ENCODE measurements at regions not wholly inside any gene's neighbourhood (a gene's known extent, or its start where the extent isn't known, plus 50 kb on each side); places are given as distances from the start of the nearest gene placed in this dataset.
"Not testable (repeated sequence)": the region's sequence is repeated elsewhere in the genome, so short reads cannot be mapped to it uniquely, and the experiment has no call there.

DNA sequence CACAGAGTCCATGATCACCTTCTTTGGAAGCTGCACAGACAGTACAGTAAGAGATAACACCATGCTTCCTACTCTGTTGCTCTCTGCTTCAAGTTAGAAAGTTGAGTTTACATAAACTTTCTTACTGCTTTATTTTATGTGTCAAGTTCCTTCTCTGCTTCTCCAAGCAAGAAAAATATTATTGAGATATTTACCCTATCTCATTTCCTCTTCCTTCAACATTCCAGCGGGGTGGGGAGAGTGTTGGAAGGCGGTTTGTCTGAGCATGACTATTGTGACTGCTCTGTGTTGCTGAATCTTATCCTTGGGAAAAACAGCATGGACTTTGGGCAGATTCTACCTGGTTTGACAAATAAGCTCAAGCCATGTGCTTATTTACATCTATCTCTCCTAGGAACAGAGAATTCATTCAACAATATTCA lies 66.9 kb upstream of the EPB41L4A start:
- TF ChIP-seq, protein P1, sequence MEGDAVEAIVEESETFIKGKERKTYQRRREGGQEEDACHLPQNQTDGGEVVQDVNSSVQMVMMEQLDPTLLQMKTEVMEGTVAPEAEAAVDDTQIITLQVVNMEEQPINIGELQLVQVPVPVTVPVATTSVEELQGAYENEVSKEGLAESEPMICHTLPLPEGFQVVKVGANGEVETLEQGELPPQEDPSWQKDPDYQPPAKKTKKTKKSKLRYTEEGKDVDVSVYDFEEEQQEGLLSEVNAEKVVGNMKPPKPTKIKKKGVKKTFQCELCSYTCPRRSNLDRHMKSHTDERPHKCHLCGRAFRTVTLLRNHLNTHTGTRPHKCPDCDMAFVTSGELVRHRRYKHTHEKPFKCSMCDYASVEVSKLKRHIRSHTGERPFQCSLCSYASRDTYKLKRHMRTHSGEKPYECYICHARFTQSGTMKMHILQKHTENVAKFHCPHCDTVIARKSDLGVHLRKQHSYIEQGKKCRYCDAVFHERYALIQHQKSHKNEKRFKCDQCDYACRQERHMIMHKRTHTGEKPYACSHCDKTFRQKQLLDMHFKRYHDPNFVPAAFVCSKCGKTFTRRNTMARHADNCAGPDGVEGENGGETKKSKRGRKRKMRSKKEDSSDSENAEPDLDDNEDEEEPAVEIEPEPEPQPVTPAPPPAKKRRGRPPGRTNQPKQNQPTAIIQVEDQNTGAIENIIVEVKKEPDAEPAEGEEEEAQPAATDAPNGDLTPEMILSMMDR (conservative IDR thresholded peaks at IDR 0.05) = no peak
- WGBS, 2 experiments (ENCODE audit: insufficient coverage in 1 of 2, insufficient read length in 1 of 2) = 94% methylated on average over 2 of the region's 2 CpGs; no CpG with 5 or more reads in 1 of the 2 experiments

DNA sequence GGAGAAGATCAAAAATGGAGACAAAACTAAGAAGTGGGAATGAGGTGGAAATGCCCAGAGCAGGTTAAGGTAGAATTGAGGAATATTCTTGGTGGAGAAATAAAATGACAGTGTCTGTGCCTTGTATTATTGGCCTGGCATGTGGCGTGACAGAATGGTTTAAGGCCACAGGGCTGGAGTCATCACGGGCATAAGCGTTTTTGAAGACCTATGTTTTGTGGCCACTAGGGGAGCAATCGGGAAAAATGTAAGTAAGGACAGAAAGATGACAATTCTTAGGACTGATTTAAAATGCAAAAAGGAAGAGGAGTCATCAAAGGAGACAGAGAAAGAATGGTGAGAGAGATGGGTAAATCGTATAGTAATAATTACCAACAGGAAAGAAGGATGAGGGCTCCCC lies 72.2 kb upstream of the EPB41L4A start:
- no peaks in the 10 kb centered on the region for H3K9me3 Mint-ChIP-seq
- 82 to 83% methylated on average over 4 to 5 of the region's 5 CpGs for WGBS, 2 experiments (ENCODE audit: insufficient coverage in 1 of 2, insufficient read length in 1 of 2)
- Histone ChIP-seq H3K27ac (ENCODE audit: low read depth, low read length) (no peak overlapping the region), H3K4me3 (ENCODE audit: low read length) (no peak overlapping the region), H3K36me3 (ENCODE audit: control insufficient read depth, insufficient read depth, low read length) (no peaks in the 10 kb centered on the region), H3K9ac (ENCODE audit: extremely low read depth, low read length, poor library complexity, severe bottlenecking) (no peak overlapping the region), H3K4me1 (ENCODE audit: control insufficient read depth, insufficient read depth, low read length) (no peaks in the 10 kb centered on the region), H3K9me3 (ENCODE audit: control insufficient read depth, low read length) (no peaks in the 10 kb centered on the region), H3K27me3 (ENCODE audit: control insufficient read depth, insufficient read depth, low read length, poor library complexity, severe bottlenecking) (no peaks in the 10 kb centered on the region)
- peak; percentile 56 for DNase-seq
- no peaks in the 10 kb centered on the region for H3K27me3 Mint-ChIP-seq (ENCODE audit: insufficient read depth)
- H3K4me1 Mint-ChIP-seq = no peaks in the 10 kb centered on the region
- TF ChIP-seq, protein P1 (conservative IDR thresholded peaks at IDR 0.05) = peak; percentile 73
- H3K4me3 Mint-ChIP-seq = no peak overlapping the region
- no peaks in the 10 kb centered on the region for H3K36me3 Mint-ChIP-seq (ENCODE audit: low read depth)
- no peak overlapping the region for H3K27ac Mint-ChIP-seq

More for the DNA sequence above, 66.9 kb upstream of the EPB41L4A start:
- no peaks in the 10 kb centered on the region for H3K27me3 ChIP-seq (ENCODE audit: control insufficient read depth, insufficient read depth, low read length, poor library complexity, severe bottlenecking)
- Mint-ChIP-seq H3K4me3 (no peak overlapping the region), H3K36me3 (ENCODE audit: low read depth) (no peaks in the 10 kb centered on the region), H3K9me3 (no peaks in the 10 kb centered on the region), H3K27me3 (ENCODE audit: insufficient read depth) (no peaks in the 10 kb centered on the region), H3K27ac (no peak overlapping the region), H3K4me1 (no peaks in the 10 kb centered on the region)
- no peak overlapping the region for H3K9ac ChIP-seq (ENCODE audit: extremely low read depth, low read length, poor library complexity, severe bottlenecking)
- H3K4me1 ChIP-seq (ENCODE audit: control insufficient read depth, insufficient read depth, low read length) = no peaks in the 10 kb centered on the region
- H3K4me3 ChIP-seq (ENCODE audit: low read length) = no peak overlapping the region
- no peaks in the 10 kb centered on the region for H3K36me3 ChIP-seq (ENCODE audit: control insufficient read depth, insufficient read depth, low read length)
- no peaks in the 10 kb centered on the region for H3K9me3 ChIP-seq (ENCODE audit: control insufficient read depth, low read length)
- no peak overlapping the region for H3K27ac ChIP-seq (ENCODE audit: low read depth, low read length)
- no peak for DNase-seq

DNA sequence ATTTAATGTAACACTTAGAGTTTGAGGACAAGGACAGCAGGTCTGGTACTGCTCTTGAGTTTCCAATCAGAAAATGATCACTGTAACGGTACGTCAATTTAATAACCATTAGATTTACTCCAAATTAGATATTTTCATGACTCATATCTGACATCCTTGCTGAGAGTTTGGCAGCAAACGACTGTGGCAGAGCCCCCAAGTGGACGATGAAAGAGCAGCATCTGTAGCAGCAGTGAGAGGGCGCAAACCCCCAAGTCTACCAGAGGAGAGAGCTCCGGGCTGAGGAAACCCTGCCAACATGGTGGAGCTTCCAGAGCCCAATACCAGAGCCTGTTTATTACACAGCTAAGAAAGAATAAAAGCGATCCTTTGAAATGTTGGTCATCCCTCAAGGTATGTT lies 73.2 kb upstream of the EPB41L4A start:
- H3K4me3 Mint-ChIP-seq = no peak overlapping the region
- no peaks in the 10 kb centered on the region for H3K4me1 Mint-ChIP-seq
- TF ChIP-seq, protein P1 (conservative IDR thresholded peaks at IDR 0.05) = peak; percentile 82
- no peaks in the 10 kb centered on the region for H3K9me3 Mint-ChIP-seq
- no peak overlapping the region for H3K27ac Mint-ChIP-seq
- H3K27ac ChIP-seq (ENCODE audit: low read depth, low read length) = no peak overlapping the region
- no peak overlapping the region for H3K9ac ChIP-seq (ENCODE audit: extremely low read depth, low read length, poor library complexity, severe bottlenecking)
- H3K9me3 ChIP-seq (ENCODE audit: control insufficient read depth, low read length) = no peaks in the 10 kb centered on the region
- H3K36me3 Mint-ChIP-seq (ENCODE audit: low read depth) = no peaks in the 10 kb centered on the region
- H3K4me3 ChIP-seq (ENCODE audit: low read length) = no peak overlapping the region
- H3K27me3 Mint-ChIP-seq (ENCODE audit: insufficient read depth) = no peaks in the 10 kb centered on the region
- no peaks in the 10 kb centered on the region for H3K36me3 ChIP-seq (ENCODE audit: control insufficient read depth, insufficient read depth, low read length)
- H3K4me1 ChIP-seq (ENCODE audit: control insufficient read depth, insufficient read depth, low read length) = no peaks in the 10 kb centered on the region
- WGBS, 2 experiments (ENCODE audit: insufficient coverage in 1 of 2, insufficient read length in 1 of 2) = 48 to 55% methylated on average over 7 of the region's 7 CpGs
- H3K27me3 ChIP-seq (ENCODE audit: control insufficient read depth, insufficient read depth, low read length, poor library complexity, severe bottlenecking) = no peaks in the 10 kb centered on the region
- peak; percentile 89 for DNase-seq

DNA sequence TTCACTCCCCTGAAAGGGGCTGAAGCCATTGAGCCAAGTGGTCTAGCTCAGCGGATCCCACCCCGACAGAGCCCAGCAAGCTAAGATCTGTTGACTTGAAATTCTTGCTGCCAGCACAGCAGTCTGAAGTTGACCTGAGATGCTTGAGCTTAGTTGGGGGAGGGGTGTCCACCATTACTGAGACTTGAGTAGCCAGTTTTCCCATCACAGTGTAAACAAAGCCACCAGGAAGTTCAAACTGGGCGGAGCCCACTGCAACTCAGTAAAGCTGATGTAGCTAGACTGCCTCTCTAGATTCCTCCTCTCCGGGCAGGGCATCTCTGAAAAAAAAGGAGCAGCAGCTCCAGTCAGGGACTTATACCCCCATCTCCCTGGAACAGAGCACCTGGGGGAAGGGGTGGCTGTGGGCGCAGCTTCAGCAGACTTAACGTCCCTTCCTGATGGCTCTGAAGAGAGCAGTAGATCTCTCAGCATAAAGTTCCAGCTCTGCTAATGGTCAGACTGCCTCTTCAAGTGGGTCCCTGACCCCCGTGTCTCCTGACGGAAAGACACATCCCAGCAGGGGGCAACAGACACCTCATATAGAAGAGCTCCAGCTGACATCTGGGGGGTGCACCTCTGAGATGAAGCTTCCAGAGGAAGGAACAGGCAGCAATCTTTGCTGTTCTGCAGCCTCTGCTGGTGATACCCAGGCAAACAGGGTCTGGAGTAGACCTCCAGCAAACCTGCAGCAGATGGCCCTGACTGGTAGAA lies 84.8 kb upstream of the EPB41L4A start:
- not testable (repeated sequence) for H3K27me3 Mint-ChIP-seq (ENCODE audit: insufficient read depth); H3K27ac Mint-ChIP-seq; H3K4me3 Mint-ChIP-seq; H3K36me3 Mint-ChIP-seq (ENCODE audit: low read depth); H3K4me1 ChIP-seq (ENCODE audit: control insufficient read depth, insufficient read depth, low read length); H3K27me3 ChIP-seq (ENCODE audit: control insufficient read depth, insufficient read depth, low read length, poor library complexity, severe bottlenecking); H3K9ac ChIP-seq (ENCODE audit: extremely low read depth, low read length, poor library complexity, severe bottlenecking); H3K9me3 ChIP-seq (ENCODE audit: control insufficient read depth, low read length); H3K36me3 ChIP-seq (ENCODE audit: control insufficient read depth, insufficient read depth, low read length); H3K27ac ChIP-seq (ENCODE audit: low read depth, low read length); H3K4me1 Mint-ChIP-seq; H3K4me3 ChIP-seq (ENCODE audit: low read length)
- peak; percentile 61 for DNase-seq
- 87 to 95% methylated on average over 6 to 8 of the region's 8 CpGs for WGBS, 2 experiments (ENCODE audit: insufficient coverage in 1 of 2, insufficient read length in 1 of 2)
- peaks cover 43% of the 10 kb centered on the region for H3K9me3 Mint-ChIP-seq

DNA sequence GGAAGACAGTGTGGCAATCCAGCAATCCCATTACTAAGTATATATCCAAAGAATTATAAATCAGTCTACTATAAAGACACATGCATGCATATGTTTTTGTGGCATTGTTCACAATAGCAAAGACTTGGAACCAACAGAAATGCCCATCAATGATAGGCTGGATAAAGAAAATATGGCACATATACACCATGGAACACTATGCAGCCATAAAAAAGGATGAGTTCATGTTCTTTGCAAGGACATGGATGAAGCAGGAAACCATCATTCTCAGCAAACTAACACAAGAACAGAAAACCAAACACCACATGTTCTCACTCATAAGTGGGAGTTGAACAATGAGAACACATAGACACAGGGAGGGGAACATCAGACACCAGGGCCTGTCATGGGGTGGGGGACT lies 90.0 kb upstream of the EPB41L4A start:
- H3K4me1 Mint-ChIP-seq, H3K4me3 Mint-ChIP-seq: not testable (repeated sequence)
- peaks cover 57% of the 10 kb centered on the region for H3K9me3 Mint-ChIP-seq

More for the DNA sequence above, 90.0 kb upstream of the EPB41L4A start:
- not testable (repeated sequence) for H3K9ac ChIP-seq (ENCODE audit: extremely low read depth, low read length, poor library complexity, severe bottlenecking); H3K27ac ChIP-seq (ENCODE audit: low read depth, low read length); H3K36me3 ChIP-seq (ENCODE audit: control insufficient read depth, insufficient read depth, low read length); H3K27me3 Mint-ChIP-seq (ENCODE audit: insufficient read depth); H3K36me3 Mint-ChIP-seq (ENCODE audit: low read depth); DNase-seq; H3K4me1 ChIP-seq (ENCODE audit: control insufficient read depth, insufficient read depth, low read length); H3K4me3 ChIP-seq (ENCODE audit: low read length); H3K27me3 ChIP-seq (ENCODE audit: control insufficient read depth, insufficient read depth, low read length, poor library complexity, severe bottlenecking); H3K27ac Mint-ChIP-seq
- H3K9me3 ChIP-seq (ENCODE audit: control insufficient read depth, low read length) = peaks cover 20% of the 10 kb centered on the region
